Mucosa of descending colon (tissue), 3 donors: ENCODE measurements at regions not wholly inside any gene's neighbourhood (a gene's known extent, or its start where the extent isn't known, plus 50 kb on each side); places are given as distances from the start of the nearest gene placed in this dataset.

ENCODE experiments used
- ATAC-seq: fragments of 200-7000 bp; cut with Tn5 transposase; one replicate; pipeline ENCODE4 v1.9.1; 2020; ENCODE audit warnings: mild to moderate bottlenecking, moderate library complexity
- DNase-seq, 3 donors: peaks; one replicate each; pipeline ENCODE4 v3.0.0-alpha.2; 2020
- H3K36me3 ChIP-seq: fragments of 200-600 bp; one replicate; pipeline ENCODE4 v1.8.0; 2021; ENCODE audit warnings: low read depth, mild to moderate bottlenecking
- H3K4me1 ChIP-seq: fragments of 200-600 bp; one replicate; pipeline ENCODE4 v1.8.0; 2021; ENCODE audit warnings: low read depth, mild to moderate bottlenecking
- H3K4me3 ChIP-seq: fragments of 200-600 bp; one replicate; pipeline ENCODE4 v1.8.0; 2021; ENCODE audit warnings: mild to moderate bottlenecking
- H3K9me3 ChIP-seq: fragments of 200-600 bp; one replicate; pipeline ENCODE4 v1.8.0; 2021; ENCODE audit warnings: mild to moderate bottlenecking
- CTCF ChIP-seq: fragments of 200-600 bp; IDR thresholded peaks from one replicate; pipeline ENCODE4 v1.8.0; 2022; ENCODE audit warnings: antibody characterized with exemption, mild to moderate bottlenecking
- intact Hi-C, 2 donors: fragments of 100-400 bp; cut with DNase I in 1 of 2; cut with micrococcal nuclease in 1 of 2; formaldehyde crosslinking; loops; one replicate each; pipeline versions ENCODE4 v1.11.0 to v1.11.1; 2022; cut with DNase I, micrococcal nuclease
- donor health status: DM: no; HTN: no; CAD: no; lungs with moderate emphysema.
- donor health status: DM: no; HTN: no; CAD: no.
- donor health status: DM: no; HTN: yes; CAD: no.

- no peak for ATAC-seq
- intact Hi-C loops, result no loop called here
- Histone ChIP-seq H3K36me3 (no peaks in the 10 kb centered on the region), H3K4me1 (no peaks in the 10 kb centered on the region), H3K4me3 (no peak overlapping the region), H3K9me3 (no peaks in the 10 kb centered on the region)
- TF ChIP-seq CTCF, result no peak
- DNase-seq, result no peak
These were observed 122.2 kb downstream of the CXCL12 start for GRCh38 chr10:44262551-44263251.

DNA sequence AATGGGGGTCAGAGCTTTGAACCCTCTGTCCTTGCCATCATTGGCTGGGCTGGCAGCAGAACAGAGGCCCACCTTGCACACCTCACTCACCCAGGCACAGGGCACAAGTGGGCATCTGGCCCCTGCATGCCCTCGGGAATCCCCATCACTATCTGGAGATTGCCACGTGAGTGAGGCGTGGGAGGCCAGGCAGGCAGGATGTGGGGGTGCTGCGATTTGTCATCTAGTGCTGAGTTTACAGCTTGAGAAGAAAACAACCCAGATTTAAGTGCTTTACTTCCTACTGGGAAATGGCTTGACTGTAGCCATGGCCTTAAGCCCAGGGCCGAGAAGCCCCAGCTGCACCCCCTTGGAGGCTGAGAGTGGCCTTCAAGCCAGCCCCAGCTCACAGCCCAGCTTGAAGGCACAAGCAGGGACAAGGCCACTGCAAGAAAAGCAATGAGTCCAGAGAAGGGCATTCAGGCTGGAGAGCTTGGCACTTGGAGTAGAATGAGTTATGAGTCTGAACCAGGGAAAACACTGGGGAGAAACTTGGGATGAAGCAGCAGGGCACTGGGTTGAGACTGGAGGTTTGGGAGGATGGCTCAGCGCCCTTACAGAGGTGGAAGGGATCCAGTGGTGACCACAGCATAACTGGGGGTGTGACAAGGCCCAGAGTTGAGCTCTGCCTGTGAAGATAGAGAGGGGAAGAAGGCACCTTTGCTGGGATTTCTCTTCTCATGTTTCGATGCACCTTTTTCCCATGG is 123.0 kb downstream of the CXCL12 start:
- no peaks in the 10 kb centered on the region for H3K4me1 ChIP-seq
- H3K4me3 ChIP-seq, result no peak overlapping the region
- ATAC-seq, result peak; percentile 32
- no peaks in the 10 kb centered on the region for H3K36me3 ChIP-seq
- TF ChIP-seq CTCF, result no peak
- peak in 2 of 3 donors; percentile 27 to 32 for DNase-seq
- no peaks in the 10 kb centered on the region for H3K9me3 ChIP-seq
- intact Hi-C loops, result no loop called here

GRCh38 chr10:44261296-44261695 is 123.6 kb downstream of the CXCL12 start:
- no peak for TF ChIP-seq CTCF
- intact Hi-C loops, result no loop called here
- Histone ChIP-seq H3K4me3 (no peak overlapping the region), H3K4me1 (no peaks in the 10 kb centered on the region), H3K36me3 (no peaks in the 10 kb centered on the region), H3K9me3 (no peaks in the 10 kb centered on the region)
- no peak for DNase-seq
- ATAC-seq, result no peak

GRCh38 chr10:44260286-44260928 is 124.5 kb downstream of the CXCL12 start:
- ATAC-seq (no peak), DNase-seq (no peak)
- no peaks in the 10 kb centered on the region for H3K36me3 ChIP-seq
- intact Hi-C loops, result no loop called here
- no peaks in the 10 kb centered on the region for H3K4me1 ChIP-seq
- no peaks in the 10 kb centered on the region for H3K9me3 ChIP-seq
- no peak overlapping the region for H3K4me3 ChIP-seq
- TF ChIP-seq CTCF, result no peak

DNA sequence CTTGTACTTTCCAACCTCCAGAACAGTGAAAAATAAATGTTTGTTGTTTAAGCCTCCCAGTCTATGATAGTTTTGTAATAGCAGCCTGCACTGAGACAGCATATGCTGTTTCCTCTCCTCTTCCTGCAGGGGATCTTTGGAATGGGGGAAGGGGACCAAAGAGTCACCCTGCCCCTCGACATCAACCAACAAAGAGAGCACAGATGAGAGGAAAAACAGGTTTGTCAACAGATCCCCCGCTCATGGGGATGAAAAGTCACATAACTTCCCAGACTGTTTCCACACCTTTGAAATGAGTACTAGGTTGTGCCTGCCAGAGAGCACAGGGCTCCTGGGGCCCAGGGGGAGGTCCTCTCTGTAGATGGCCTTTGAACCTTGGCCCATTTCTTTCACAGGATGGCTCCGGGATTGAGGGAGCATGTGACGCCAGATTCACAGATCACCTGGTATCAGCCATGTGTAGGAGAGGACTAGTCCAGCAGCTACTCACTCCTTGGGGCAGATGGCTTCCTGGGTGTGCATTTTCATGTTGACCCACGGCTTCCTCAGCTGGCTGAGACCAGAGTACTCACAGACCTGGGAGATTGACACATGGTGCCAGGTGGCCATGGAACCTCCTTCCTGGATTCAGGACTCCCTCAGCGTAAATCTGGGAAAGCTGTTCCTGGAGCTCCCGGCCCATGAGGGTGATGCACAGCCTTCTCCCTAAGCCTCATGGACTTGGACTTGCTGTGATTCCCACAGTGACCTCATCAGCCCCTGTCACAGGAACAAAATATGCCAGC is 125.6 kb downstream of the CXCL12 start:
- DNase-seq (no peak), ATAC-seq (no peak)
- H3K36me3 ChIP-seq, result no peaks in the 10 kb centered on the region
- H3K4me3 ChIP-seq, result no peak overlapping the region
- no peaks in the 10 kb centered on the region for H3K9me3 ChIP-seq
- TF ChIP-seq CTCF, result no peak
- intact Hi-C loops, result no loop called here
- H3K4me1 ChIP-seq, result no peaks in the 10 kb centered on the region
